GM21737 (cell line): ENCODE measurements at regions not wholly inside any gene's neighbourhood (a gene's known extent, or its start where the extent isn't known, plus 50 kb on each side); places are given as distances from the start of the nearest gene placed in this dataset.

Experiments
- ATAC-seq: cut with Tn5 transposase; IDR thresholded peaks from one replicate; pipeline ENCODE4 v1.9.1; 2021; ENCODE audit warnings: mild to moderate bottlenecking, moderate library complexity; ENCODE audit not compliant: unreplicated experiment

DNA sequence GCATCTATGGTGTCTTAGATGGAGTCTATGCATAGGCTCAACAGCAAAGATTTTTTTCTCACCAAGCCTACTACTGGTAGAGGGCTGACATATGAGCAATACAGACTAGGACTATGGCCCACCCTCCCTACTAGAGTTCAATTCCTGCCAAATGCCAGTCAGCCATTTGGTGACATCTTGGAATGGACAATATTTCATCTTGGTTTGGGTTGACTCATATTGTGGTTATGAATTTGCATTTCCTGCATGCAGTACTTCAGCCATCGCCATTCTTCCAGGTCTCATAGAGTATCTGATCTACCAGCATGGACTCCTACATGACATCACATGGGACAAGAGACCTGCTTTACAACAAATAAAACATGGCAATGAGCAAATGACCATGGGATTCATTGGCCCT, 778.1 kb upstream of the SOX9 start:
- no peak for ATAC-seq

GRCh38 chr17:71349908-71350600, 770.8 kb upstream of the SOX9 start:
- ATAC-seq: no peak

DNA sequence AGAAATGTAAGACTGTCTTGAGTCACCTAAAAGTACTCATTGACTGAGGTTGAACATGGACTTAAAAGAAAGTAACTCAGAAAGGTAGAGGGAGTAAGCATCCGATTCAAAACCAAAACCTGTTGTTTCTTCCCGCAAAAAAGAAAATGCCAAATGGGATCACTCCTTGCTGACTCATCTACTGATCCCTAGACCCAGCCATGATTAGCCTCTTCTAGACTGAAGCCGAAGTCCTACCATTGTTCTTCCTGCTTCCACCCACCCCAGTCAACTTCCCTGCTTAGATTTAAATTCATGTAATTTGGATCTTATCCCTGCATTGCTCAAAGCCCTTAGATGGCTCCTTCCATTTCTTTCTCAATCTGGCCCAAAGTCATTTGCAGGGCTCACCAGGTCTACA, 760.5 kb upstream of the SOX9 start:
- no peak for ATAC-seq

- ATAC-seq: no peak
Measured at GRCh38 chr17:71361656-71362450, 759.0 kb upstream of the SOX9 start.

- no peak for ATAC-seq
Measured at GRCh38 chr17:71363661-71364060, 757.2 kb upstream of the SOX9 start.

DNA sequence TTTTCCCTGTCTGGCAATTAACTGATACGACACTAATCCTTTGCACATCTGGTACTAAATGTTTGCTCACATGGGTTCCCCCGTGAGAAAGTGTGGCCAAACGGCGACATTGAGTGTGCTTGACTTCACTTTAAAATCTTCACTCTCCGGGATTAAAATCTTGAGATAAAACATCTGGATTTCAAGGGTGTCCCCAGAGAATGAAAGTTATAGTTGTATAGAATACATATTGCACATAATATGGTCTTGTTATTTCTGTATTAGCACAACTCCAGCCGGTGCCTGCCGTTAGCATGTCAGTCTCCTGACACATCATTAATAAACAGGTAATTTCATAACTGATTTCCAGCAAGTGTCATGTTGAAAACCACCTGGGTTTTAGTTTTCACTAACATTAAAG, 749.0 kb upstream of the SOX9 start:
- ATAC-seq: no peak

- no peak for ATAC-seq
Measured at GRCh38 chr17:71375948-71376347, 744.9 kb upstream of the SOX9 start.

GRCh38 chr17:71376933-71377332, 743.9 kb upstream of the SOX9 start:
- no peak for ATAC-seq

DNA sequence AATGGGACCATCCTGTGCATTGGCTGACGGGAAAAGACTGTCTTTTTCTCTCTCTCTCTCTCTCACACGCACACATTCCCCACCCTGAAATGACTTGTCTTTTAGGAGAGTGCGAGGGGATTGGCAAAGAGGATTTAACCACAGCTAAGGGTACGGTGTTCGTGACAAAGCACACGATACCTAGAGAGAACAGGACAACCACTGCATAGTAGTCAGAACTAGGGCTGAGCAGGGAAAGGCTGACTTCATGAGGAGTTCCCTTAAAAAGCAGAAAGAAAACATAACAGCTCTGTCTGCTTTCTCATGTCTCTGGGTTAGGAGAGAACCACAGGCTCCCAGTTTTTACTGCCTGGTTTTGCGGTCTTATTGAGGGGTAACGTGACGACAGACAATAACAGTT, 742.8 kb upstream of the SOX9 start:
- ATAC-seq: no peak

GRCh38 chr17:71378741-71379140, 742.1 kb upstream of the SOX9 start:
- ATAC-seq: no peak

- no peak for ATAC-seq
Measured at GRCh38 chr17:71379512-71379911, 741.3 kb upstream of the SOX9 start.

DNA sequence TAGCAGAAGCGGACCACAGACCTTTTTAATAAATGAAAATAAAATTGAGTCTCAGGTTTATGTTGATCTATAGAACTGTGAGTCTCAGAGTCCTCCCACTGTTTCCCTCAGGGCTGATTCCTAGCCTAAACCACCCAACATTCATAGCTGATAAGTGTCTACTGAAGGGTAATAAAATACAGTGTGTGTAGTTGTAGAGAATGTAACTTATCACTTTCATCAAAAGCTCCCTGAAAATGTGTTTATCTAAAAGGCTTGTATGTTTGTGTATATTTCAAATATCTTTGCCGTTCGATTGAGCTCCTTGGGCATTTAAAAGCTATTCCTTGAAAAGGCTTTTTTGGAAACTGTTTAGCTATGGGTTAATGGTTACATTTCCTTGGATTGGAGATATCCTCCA, 740.3 kb upstream of the SOX9 start:
- no peak for ATAC-seq

DNA sequence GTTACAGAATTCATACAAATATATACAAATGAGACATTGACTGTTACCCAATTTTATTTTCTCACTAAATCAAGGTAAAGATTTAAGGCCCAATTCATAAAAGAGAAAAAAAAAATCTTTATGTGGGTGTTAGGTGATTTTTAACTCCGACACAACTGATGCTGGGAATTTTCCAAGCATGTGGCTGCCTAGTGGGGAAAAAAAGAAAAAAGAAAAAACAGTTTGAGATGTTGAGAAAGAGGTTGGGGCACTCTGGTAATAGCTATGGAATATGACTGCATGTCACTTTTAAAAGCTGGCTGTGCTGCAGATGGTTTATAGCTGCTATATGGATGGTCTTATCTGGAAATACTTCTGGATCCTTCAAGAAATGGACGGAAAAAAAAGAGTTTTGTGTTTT, 739.9 kb upstream of the SOX9 start:
- ATAC-seq: no peak

- ATAC-seq: no peak
Measured at GRCh38 chr17:71383091-71383490, 737.7 kb upstream of the SOX9 start.

DNA sequence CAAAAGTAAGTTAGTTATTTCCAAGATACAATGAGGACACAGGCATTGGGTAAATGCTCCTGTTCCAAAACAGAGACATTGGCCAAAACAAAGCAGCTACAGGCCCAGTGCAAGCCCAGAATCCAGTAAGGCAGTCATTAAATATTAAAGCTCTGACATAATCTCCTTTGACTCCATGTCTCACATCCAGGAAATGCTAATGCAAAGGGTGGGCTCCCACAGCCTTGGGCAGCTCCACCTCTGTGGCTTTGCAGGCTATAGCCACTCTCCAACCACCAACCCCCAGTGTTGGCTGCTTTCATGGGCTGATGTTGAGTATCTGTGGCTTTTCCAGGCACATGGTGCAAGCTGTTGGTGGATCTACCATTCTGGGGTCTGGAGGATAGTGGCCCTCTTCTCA, 733.4 kb upstream of the SOX9 start:
- ATAC-seq: no peak

GRCh38 chr17:71392715-71393567, 727.9 kb upstream of the SOX9 start:
- no peak for ATAC-seq

DNA sequence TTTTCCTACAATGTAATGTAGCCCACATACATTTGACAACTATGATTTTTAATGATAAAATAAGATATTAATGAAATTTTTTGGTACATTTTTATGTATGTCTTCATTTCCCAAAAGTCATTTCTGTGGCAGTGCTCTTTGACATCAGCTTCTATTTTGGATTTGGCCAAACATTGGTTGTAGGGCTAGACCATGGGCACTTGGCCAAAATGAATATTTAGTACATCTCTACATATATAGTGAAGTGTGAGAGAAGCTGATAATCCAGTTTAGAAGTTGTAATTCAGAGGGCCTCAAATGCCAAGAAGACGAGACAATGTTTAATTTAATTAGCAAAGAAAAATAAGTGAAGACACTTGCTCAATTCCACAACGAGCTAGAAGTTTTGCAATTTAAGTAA, 724.9 kb upstream of the SOX9 start:
- no peak for ATAC-seq

DNA sequence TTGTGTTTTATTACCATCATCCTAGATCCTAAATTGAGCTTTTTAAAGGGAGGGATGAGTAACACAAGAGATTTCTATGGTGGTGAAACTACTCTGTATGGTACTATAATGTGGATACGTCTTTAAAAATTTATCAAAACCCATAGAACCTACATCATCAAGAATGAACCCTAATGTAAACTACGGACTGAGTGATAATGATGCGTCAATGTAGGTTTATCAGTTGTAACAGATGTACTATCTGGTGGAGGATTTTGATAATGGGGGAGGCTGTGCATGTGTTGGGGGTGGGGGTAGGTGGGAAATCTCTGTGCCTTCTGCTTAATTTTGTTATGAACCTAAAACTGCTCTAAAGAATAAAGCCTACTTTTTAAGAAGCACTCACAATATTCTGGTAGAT, 724.1 kb upstream of the SOX9 start:
- no peak for ATAC-seq

DNA sequence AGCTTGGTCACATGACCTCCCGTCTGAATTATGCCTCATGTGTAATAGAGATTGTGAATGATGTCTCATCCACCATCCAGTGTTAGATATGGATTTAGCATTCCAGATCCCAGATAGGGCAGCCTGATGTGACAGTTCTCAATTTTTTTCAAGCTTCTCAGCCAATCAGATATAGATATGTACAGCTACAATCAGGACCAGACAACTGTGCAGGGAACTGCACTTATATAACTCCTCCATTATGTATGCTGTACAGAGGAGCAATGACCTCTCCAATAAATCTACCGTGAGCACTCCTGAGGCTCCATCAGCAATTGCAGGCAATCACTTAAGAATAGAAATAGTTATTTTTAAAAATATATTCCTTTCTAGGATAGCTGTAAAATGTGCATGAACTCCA, 722.8 kb upstream of the SOX9 start:
- ATAC-seq: no peak

GRCh38 chr17:71398800-71399219, 722.0 kb upstream of the SOX9 start:
- ATAC-seq: no peak

- no peak for ATAC-seq
Measured at GRCh38 chr17:71399221-71399620, 721.6 kb upstream of the SOX9 start.

GRCh38 chr17:71399649-71400048, 721.2 kb upstream of the SOX9 start:
- ATAC-seq: no peak
